ENCODE measurements at regions not wholly inside any gene's neighbourhood (a gene's known extent, or its start where the extent isn't known, plus 50 kb on each side); places are given as distances from the start of the nearest gene placed in this dataset.

GRCh38 chr7:46032942-46033341 lies 111.9 kb upstream of the IGFBP3 start:
- Histone ChIP-seq H3K79me2 (ENCODE audit: control insufficient read depth in 1 of 2, insufficient read depth in 2 of 2, low read length in 2 of 2) (no peaks in the 10 kb centered on the region), H3K36me3 (ENCODE audit: control insufficient read depth in 2 of 4, insufficient read depth in 4 of 4, low read length in 3 of 4) (no peaks in the 10 kb centered on the region), H3K4me3 (ENCODE audit: extremely low read depth in 1 of 4, insufficient read depth in 2 of 4, low read depth in 3 of 4, low read length in 4 of 4) (no peak overlapping the region), H2BK120ac (replicated peaks; ENCODE audit: low read depth, low read length) (no peak overlapping the region), H2BK5ac (ENCODE audit: low read depth, low read length) (no peak overlapping the region), H3K56ac (replicated peaks; ENCODE audit: insufficient read length, low read depth, low read length) (no peak overlapping the region), H4K5ac (ENCODE audit: insufficient read length, low read depth, low read length) (no peak overlapping the region), H4K8ac (ENCODE audit: extremely low read depth, insufficient read depth, low read length) (no peak overlapping the region), H2BK20ac (ENCODE audit: low read length) (no peak overlapping the region), H3K27ac (ENCODE audit: low read depth, low read length) (no peak overlapping the region), H4K20me1 (replicated peaks in 1 of 2; ENCODE audit: control insufficient read depth in 1 of 2, insufficient read depth in 2 of 2, low read length in 2 of 2) (no peaks in the 10 kb centered on the region), H2AK5ac (ENCODE audit: low read depth, low read length) (no peak overlapping the region), H2BK15ac (ENCODE audit: low read length) (no peak overlapping the region), H3K23me2 (ENCODE audit: low read depth, low read length) (no peaks in the 10 kb centered on the region), H3K9ac (replicated peaks in 1 of 4; ENCODE audit: extremely low read depth in 1 of 4, low read depth in 3 of 4, low read length in 3 of 4) (peak overlapping the region in 1 of 4 experiments; percentile 24; a peak in 1 of 7 replicates), H3K4ac (replicated peaks; ENCODE audit: insufficient read length, low read depth, low read length) (no peak overlapping the region), H3K9me3 (ENCODE audit: insufficient read depth in 2 of 2, low read depth in 1 of 2, low read length in 1 of 2) (no peaks in the 10 kb centered on the region), H3K18ac (ENCODE audit: extremely low read depth, low read length) (no peak overlapping the region), H3K14ac (ENCODE audit: insufficient read length) (no peak overlapping the region), H4K91ac (replicated peaks; ENCODE audit: insufficient read length, low read length) (no peak overlapping the region), H3K23ac (ENCODE audit: insufficient read length) (no peak overlapping the region), H2AFZ (ENCODE audit: low read length) (no peak overlapping the region), H2BK12ac (ENCODE audit: low read depth, low read length) (no peak overlapping the region), H3K79me1 (ENCODE audit: low read depth, low read length) (no peaks in the 10 kb centered on the region), H3K4me1 (replicated peaks in 1 of 4; ENCODE audit: control insufficient read depth in 3 of 4, insufficient read depth in 4 of 4, low read length in 3 of 4) (0 out of 7 replicates have a peak, but pooled peaks cover 0 to 2% (median 0%) of the 10 kb centered on the region in 4 experiments), H3K27me3 (replicated peaks in 1 of 4; ENCODE audit: control insufficient read depth in 3 of 4, extremely low read depth in 1 of 4, insufficient read depth in 3 of 4, low read length in 3 of 4) (no peaks in the 10 kb centered on the region), H3K4me2 (ENCODE audit: insufficient read depth in 1 of 2, low read depth in 2 of 2, low read length in 2 of 2) (no peak overlapping the region)
- no peak for FAIRE-seq
- POLR2A ChIA-PET (ENCODE audit: partially characterized antibody), result no interaction called here
- no peak for TF ChIP-seq BCL11A (IDR thresholded peaks at IDR 0.05; ENCODE audit: low read depth in 2 of 2, low read length in 2 of 2)
- TF ChIP-seq USF2 (IDR thresholded peaks at IDR 0.05; ENCODE audit: low read length), result no peak
- CTCF ChIA-PET (ENCODE audit: partially characterized antibody), result no interaction called here
- DNase-seq (ENCODE audit: low read depth in 1 of 2, low spot score in 2 of 2), result no peak
- 91% methylated on average over 2 of the region's 2 CpGs; no CpG with 5 or more reads in 1 of the 2 experiments for WGBS, 2 experiments (ENCODE audit: extremely low coverage in 1 of 2, insufficient coverage in 1 of 2, insufficient read length in 1 of 2, insufficient replicate concordance in 2 of 2, low coverage in 1 of 2, low lambda C conversion rate in 2 of 2, missing lambda C conversion rate in 1 of 2)

Data from H1 (cell line).